HG02588 (cell line): ENCODE measurements at regions not wholly inside any gene's neighbourhood (a gene's known extent, or its start where the extent isn't known, plus 50 kb on each side); places are given as distances from the start of the nearest gene placed in this dataset.
"Not testable (repeated sequence)": the region's sequence is repeated elsewhere in the genome, so short reads cannot be mapped to it uniquely, and the experiment has no call there.

ENCODE experiments used
- ATAC-seq: cut with Tn5 transposase; IDR thresholded peaks from one replicate; pipeline ENCODE4 v1.9.1; 2021; ENCODE audit warnings: mild to moderate bottlenecking, moderate library complexity; ENCODE audit not compliant: unreplicated experiment

DNA sequence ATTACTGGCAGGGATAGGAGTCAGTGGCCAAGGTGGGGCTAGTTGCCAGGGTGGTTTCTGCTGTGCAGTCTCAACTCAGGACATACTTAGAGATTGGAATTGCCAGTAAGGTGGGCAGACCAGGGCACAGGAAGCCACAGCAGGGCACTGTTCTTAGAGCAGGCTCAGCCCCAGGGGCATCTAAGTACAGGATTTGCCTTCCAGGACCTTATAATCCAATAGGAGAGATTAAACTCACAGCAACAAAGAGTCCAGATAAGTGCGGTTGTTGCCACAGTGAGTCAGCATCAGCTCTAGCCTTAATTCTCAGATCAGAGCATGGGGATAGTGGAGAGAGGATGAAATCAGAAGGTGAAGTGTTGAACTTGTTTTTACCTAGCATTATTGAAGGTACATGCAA, 265.8 kb upstream of the TRPC7 start:
- ATAC-seq: no peak

DNA sequence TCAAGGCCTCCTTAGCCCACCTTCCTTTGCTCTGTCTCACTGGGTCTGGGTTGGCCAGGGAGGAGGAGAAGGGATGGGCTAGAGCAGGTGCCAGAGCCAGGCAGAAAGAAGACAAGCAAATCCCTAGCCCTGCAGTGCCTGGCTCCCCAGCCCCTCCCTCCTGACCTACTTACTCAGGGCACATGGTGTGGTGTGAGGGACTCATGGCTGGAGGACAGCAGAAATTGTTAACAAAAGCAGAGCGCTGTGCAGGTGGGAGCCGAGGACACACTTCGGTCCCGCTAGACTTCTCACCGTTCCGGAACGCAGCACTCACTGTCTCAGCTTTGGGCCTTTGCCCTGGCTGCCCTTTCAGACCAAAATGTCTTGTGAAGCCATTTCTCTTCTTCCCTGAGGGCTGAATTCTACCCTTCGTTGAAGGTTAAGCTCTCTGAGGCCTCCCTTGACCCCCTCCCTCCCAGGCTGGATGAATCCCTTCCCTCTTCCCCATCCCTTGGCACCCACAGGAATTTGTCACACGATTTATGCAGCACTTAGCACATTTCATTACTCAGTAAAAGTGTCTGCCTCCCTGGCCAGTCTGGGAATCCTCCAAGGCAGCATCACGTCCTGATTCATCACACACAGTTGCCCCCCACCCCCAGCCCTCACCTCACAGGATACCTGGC, 263.9 kb upstream of the TRPC7 start:
- ATAC-seq: no peak

DNA sequence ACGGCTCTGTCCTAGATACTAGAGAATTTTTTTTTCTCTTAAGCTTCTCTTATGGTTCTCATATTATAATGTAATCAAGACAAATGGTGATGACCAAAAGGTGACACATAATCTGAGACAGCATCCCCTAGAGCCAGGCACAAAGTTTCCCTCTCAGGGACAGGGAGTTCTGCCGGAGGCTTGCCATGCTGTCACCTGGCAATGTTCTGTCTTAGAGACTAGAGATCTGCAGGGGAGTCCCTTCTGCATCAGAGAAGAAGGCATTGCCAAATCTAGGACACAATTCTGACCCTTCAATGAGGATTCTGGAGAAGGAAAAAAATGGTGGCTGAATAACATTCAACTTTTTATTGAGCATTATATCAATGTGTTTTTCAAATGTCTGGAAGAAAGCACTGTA, 261.2 kb upstream of the TRPC7 start:
- no peak for ATAC-seq

DNA sequence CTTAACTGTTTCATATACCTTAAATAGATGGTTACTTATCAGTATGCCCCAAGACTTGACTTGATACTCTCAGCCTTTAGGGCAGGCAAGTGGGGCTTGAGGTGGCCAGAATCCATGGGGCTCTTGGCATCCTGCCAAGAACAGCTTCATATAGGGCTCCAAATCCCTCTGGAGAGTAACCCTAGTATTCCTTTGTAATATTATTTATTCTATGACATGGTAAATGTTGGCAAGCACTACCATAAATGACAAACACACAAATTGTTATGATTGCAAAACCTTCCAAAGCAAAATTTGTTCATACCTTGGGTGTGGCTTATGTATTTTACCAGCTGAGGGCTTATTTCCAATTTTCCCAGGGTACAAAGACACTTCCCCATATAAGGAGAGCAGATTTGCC, 257.4 kb upstream of the TRPC7 start:
- ATAC-seq: no peak

GRCh38 chr5:136621743-136622142, 256.4 kb upstream of the TRPC7 start:
- no peak for ATAC-seq

- no peak for ATAC-seq
Measured at GRCh38 chr5:136620621-136621020, 255.3 kb upstream of the TRPC7 start.

GRCh38 chr5:136620016-136620419, 254.7 kb upstream of the TRPC7 start:
- no peak for ATAC-seq

GRCh38 chr5:136619556-136619955, 254.2 kb upstream of the TRPC7 start:
- no peak for ATAC-seq

DNA sequence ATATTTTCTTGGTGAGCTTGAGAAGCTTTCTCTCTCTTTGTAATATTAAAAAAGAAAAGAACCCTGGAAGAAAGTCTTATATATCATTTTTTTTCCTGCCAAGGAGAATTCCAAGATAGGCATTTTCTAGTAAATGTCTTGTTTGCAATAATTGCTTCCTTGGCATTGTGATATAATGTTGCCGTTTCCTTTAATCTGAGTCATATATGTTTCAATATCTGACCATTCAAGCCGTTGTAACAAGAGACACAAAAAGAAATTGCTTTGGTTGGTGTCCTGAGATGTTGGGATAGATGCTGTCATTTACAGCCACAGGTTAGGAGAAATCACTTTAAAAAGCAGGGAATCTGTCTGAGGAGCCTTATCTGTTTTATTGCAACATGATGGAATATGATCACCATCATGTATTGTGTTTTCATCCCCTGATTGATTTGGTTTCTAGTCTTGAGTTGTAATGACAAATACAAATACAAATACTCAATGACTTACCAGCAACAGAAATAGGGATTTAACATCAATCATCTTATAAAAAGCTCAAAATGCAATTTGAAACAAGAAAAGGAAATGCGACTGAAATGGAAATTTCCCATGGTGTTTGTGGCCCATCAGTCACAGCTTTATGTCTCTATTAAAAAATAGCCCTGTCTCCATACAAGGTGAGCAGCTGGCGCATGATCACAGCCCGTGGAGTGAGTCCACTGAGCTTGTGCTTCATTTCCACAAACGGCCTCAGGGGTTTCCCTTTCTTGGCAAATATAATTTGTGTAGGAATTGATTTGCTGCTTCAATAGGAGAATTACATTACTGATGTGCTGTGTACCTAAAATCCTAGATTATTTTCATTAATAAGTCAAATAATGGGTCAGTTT, 250.1 kb upstream of the TRPC7 start:
- ATAC-seq: no peak

DNA sequence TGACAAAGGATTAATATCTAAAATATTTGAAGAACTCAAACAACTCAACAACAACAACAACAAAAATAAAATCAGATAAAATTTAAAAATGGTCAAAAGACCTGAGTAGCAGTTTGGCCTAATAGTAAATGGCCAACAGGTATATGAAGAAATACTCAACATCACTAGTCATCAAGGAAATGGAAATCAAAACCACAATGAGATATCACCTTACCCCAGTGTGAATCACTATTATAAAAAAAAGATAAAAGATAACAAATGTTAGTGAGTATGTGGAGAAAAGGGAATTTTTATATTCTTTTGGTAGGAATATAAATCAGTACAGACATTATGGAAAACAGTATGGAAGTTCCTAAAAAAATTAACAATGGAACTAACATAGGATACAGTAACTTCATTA, 247.9 kb upstream of the TRPC7 start:
- ATAC-seq: no peak

DNA sequence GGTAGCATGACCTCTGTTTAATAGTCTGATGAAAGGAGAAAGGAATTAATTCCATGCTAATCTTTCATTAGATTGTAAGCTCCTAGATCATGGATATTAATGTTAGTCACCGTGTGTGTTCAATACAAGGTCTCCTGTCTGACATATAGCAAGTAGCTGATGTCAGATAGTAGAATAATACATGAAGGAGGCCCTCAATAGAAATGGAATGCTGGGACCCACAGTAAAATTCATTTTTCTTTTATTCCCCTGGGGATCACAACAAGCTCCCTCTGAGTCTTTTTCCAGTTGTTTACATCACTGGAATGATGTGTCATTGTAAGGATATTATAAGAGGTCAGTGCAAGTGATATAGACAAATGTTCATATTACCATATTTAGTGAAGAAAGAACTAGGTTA, 240.3 kb upstream of the TRPC7 start:
- ATAC-seq: no peak

DNA sequence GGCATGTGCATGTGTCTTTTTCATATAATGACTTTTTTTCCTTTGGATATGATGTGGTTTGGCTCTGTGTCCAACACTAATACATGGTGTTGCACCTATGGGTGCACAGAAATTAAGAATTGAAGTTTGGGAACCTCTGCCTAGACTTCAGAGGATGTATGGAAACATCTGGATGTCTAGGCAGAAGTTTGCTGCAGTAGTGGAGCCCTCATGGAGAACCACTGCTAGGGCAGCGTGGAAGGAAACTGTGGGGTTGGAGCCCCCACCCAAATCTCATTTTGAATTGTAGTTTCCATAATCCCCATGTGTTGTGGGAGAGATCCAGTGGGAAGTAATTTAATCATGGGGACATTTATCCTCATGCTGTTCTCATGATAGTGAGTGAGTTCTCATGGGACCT, 235.0 kb upstream of the TRPC7 start:
- no peak for ATAC-seq

- no peak for ATAC-seq
Measured at GRCh38 chr5:136598802-136599404, 233.6 kb upstream of the TRPC7 start.

- ATAC-seq: no peak
Measured at GRCh38 chr5:136594416-136594815, 229.1 kb upstream of the TRPC7 start.

GRCh38 chr5:136590581-136590980, 225.2 kb upstream of the TRPC7 start:
- no peak for ATAC-seq

GRCh38 chr5:136586196-136586595, 220.9 kb upstream of the TRPC7 start:
- no peak for ATAC-seq

GRCh38 chr5:136584474-136584873, 219.1 kb upstream of the TRPC7 start:
- ATAC-seq: no peak

DNA sequence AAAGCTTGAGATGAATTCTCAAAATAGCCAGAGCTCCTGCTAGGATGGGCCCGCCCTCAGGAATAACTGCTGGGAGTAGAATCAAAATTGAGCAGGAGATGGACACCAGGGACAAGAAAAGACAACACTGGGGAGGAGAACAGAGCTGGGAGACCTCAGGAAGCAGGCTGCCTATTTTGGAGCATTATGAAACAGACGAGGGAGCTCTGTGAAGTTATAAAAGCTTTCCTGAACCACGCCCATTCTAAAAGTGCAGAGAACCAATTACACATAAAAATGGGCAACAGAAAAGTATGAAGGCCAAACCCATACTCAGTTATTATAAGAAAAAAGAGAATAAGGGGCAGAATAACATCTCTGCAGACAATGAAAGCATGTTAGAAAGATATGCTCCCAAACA, 213.9 kb upstream of the TRPC7 start:
- no peak for ATAC-seq

DNA sequence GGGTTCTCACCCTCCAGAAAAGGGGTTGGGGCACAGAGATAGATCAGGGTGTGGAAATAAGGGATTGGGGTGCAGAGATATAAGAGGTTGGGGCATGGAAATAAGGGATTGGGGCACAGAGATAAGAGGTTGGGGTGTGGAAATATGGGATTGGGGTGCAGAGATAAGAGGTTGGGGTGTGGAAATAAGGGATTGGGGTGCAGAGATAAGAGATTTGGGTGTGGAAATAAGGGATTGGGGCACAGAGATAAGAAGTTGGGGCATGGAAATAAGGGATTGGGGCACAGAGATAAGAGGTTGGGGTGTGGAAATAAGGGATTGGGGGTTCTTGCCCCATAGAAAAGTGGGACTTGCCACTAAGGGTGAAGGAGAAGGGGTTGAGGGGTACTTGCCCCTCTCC, 204.5 kb upstream of the TRPC7 start:
- not testable (repeated sequence) for ATAC-seq

GRCh38 chr5:136565457-136565856, 200.1 kb upstream of the TRPC7 start:
- not testable (repeated sequence) for ATAC-seq

DNA sequence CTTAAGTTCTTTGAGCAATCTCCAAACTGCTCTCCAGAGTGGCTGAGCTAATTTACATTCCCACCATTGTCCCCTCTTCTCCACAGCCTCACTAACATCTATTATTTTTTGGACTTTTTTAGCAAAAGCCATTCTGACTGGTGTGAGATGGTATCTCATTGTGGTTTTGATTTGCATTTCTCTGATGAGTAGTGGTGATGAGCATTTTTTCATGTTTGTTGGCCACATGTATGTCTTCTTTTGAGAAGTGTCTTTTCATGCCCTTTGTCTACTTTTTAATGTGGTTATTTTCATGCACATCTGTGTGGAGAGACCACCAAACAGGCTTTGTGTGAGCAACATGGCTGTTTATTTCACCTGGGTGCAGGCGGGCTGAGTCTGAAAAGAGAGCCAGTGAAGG, 199.7 kb upstream of the TRPC7 start:
- not testable (repeated sequence) for ATAC-seq

GRCh38 chr5:136564431-136564830, 199.1 kb upstream of the TRPC7 start:
- ATAC-seq: not testable (repeated sequence)
